ENCODE measurements at regions not wholly inside any gene's neighbourhood (a gene's known extent, or its start where the extent isn't known, plus 50 kb on each side); places are given as distances from the start of the nearest gene placed in this dataset.

DNA sequence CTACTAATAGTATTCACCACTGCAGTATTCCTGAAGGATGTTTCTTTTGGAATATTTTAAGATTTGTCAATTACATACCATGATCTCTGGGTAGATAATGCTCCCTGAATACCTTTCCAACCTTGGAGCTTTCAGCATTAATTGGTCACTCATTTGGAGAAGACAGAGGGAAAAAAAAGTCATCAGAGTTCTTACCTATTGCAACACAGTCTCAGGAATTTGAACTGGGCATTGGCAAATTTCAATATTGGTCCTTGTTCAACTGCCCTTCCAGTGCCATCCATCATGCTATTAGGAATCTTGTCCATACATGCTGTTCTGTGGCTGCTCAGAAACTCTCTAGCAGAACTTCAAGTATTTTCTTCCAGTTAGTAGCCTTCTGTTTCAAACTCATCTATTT is 83.6 kb upstream of the KCNJ3 start:
- DNase-seq (ENCODE audit: low read depth, low spot score), result no peak
- no peak for ATAC-seq
- no peaks in the 10 kb centered on the region for H3K36me3 ChIP-seq (ENCODE audit: control insufficient read depth, insufficient read depth, low read length)
- no peaks in the 10 kb centered on the region for H3K9me3 ChIP-seq (ENCODE audit: control insufficient read depth, insufficient read depth, low read depth, low read length)
- ChIA-PET POLR2A (no interaction called here), CTCF (no interaction called here)
- no peaks in the 10 kb centered on the region for H3K4me1 ChIP-seq (ENCODE audit: control insufficient read depth, insufficient read depth, low read length)
- BruUV-seq (replicated peaks), result no TSS peak
- intact Hi-C loops (cut with micrococcal nuclease; ENCODE audit: unreplicated experiment), result no loop called here
- no peak overlapping the region for H3K27ac ChIP-seq (ENCODE audit: low read length)
- no peaks in the 10 kb centered on the region for H3K27me3 ChIP-seq (ENCODE audit: control insufficient read depth, insufficient read depth, low read length)
- TF ChIP-seq TCF7L2 (IDR thresholded peaks at IDR 0.05; ENCODE audit: low read depth, low read length) (no peak), POLR2AphosphoS5 (IDR thresholded peaks at IDR 0.05; ENCODE audit: low read depth, low read length) (no peak), SIN3A (IDR thresholded peaks at IDR 0.05; ENCODE audit: borderline replicate concordance, insufficient read depth, low read depth, low read length) (no peak)
- TF ChIP-seq, protein P1, sequence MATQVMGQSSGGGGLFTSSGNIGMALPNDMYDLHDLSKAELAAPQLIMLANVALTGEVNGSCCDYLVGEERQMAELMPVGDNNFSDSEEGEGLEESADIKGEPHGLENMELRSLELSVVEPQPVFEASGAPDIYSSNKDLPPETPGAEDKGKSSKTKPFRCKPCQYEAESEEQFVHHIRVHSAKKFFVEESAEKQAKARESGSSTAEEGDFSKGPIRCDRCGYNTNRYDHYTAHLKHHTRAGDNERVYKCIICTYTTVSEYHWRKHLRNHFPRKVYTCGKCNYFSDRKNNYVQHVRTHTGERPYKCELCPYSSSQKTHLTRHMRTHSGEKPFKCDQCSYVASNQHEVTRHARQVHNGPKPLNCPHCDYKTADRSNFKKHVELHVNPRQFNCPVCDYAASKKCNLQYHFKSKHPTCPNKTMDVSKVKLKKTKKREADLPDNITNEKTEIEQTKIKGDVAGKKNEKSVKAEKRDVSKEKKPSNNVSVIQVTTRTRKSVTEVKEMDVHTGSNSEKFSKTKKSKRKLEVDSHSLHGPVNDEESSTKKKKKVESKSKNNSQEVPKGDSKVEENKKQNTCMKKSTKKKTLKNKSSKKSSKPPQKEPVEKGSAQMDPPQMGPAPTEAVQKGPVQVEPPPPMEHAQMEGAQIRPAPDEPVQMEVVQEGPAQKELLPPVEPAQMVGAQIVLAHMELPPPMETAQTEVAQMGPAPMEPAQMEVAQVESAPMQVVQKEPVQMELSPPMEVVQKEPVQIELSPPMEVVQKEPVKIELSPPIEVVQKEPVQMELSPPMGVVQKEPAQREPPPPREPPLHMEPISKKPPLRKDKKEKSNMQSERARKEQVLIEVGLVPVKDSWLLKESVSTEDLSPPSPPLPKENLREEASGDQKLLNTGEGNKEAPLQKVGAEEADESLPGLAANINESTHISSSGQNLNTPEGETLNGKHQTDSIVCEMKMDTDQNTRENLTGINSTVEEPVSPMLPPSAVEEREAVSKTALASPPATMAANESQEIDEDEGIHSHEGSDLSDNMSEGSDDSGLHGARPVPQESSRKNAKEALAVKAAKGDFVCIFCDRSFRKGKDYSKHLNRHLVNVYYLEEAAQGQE (IDR thresholded peaks at IDR 0.05; ENCODE audit: insufficient read depth in 1 of 2, low read depth in 2 of 2, low read length in 1 of 2), result no peak
- TF ChIP-seq, protein P2, sequence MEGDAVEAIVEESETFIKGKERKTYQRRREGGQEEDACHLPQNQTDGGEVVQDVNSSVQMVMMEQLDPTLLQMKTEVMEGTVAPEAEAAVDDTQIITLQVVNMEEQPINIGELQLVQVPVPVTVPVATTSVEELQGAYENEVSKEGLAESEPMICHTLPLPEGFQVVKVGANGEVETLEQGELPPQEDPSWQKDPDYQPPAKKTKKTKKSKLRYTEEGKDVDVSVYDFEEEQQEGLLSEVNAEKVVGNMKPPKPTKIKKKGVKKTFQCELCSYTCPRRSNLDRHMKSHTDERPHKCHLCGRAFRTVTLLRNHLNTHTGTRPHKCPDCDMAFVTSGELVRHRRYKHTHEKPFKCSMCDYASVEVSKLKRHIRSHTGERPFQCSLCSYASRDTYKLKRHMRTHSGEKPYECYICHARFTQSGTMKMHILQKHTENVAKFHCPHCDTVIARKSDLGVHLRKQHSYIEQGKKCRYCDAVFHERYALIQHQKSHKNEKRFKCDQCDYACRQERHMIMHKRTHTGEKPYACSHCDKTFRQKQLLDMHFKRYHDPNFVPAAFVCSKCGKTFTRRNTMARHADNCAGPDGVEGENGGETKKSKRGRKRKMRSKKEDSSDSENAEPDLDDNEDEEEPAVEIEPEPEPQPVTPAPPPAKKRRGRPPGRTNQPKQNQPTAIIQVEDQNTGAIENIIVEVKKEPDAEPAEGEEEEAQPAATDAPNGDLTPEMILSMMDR (IDR thresholded peaks at IDR 0.05), result no peak
- H3K4me3 ChIP-seq (ENCODE audit: low read depth in 2 of 2, low read length in 2 of 2), result no peak overlapping the region
- in situ Hi-C loops (cut with HindIII; ENCODE audit: low pct_unique_long_range_greater_than_20kb, low sequenced_read_pairs), result no loop called here

DNA sequence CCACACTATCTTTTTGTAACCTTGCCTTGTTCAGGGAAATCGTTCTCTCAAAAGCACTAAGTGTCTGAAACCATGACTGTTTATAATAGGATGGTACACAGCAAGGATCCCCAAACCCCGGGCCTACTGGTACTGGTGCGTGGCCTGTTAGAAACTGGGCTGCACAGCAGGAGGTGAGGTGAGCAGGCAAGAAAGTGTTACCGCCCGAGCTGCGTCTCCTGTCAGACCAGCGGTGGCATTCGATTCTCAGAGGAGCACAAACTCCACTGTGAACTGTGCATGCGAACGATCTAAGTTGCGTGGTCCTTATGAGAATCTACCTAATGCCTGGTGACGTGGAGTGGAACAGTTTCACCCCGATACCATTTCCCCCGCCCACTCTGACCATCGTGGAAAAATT is 81.8 kb upstream of the KCNJ3 start:
- CTCF ChIA-PET, result no interaction called here
- Histone ChIP-seq H3K9me3 (ENCODE audit: control insufficient read depth, insufficient read depth, low read depth, low read length) (no peaks in the 10 kb centered on the region), H3K36me3 (ENCODE audit: control insufficient read depth, insufficient read depth, low read length) (no peaks in the 10 kb centered on the region), H3K27me3 (ENCODE audit: control insufficient read depth, insufficient read depth, low read length) (no peaks in the 10 kb centered on the region), H3K27ac (ENCODE audit: low read length) (no peak overlapping the region), H3K4me3 (ENCODE audit: low read depth in 2 of 2, low read length in 2 of 2) (no peak overlapping the region), H3K4me1 (ENCODE audit: control insufficient read depth, insufficient read depth, low read length) (no peaks in the 10 kb centered on the region)
- no TSS peak for BruUV-seq (replicated peaks)
- DNase-seq (ENCODE audit: low read depth, low spot score) (no peak), ATAC-seq (no peak)
- in situ Hi-C loops (cut with HindIII; ENCODE audit: low pct_unique_long_range_greater_than_20kb, low sequenced_read_pairs), result no loop called here
- POLR2A ChIA-PET, result no interaction called here
- intact Hi-C loops (cut with micrococcal nuclease; ENCODE audit: unreplicated experiment), result no loop called here
- TF ChIP-seq POLR2AphosphoS5 (IDR thresholded peaks at IDR 0.05; ENCODE audit: low read depth, low read length), result no peak
- no peak for TF ChIP-seq TCF7L2 (IDR thresholded peaks at IDR 0.05; ENCODE audit: low read depth, low read length)
- TF ChIP-seq, protein P2 (IDR thresholded peaks at IDR 0.05), result no peak
- no peak for TF ChIP-seq SIN3A (IDR thresholded peaks at IDR 0.05; ENCODE audit: borderline replicate concordance, insufficient read depth, low read depth, low read length)
- TF ChIP-seq, protein P1 (IDR thresholded peaks at IDR 0.05; ENCODE audit: insufficient read depth in 1 of 2, low read depth in 2 of 2, low read length in 1 of 2), result no peak

All from Panc1 (cell line).